ENCODE measurements at regions not wholly inside any gene's neighbourhood (a gene's known extent, or its start where the extent isn't known, plus 50 kb on each side); places are given as distances from the start of the nearest gene placed in this dataset.

- no peak for DNase-seq
- H3K36me3 ChIP-seq: no peaks in the 10 kb centered on the region
- H3K4me1 ChIP-seq: no peaks in the 10 kb centered on the region
- TF ChIP-seq POLR2A (IDR thresholded peaks at IDR 0.05) (no peak), CTCF (IDR thresholded peaks at IDR 0.05) (no peak), EP300 (IDR thresholded peaks at IDR 0.05) (no peak), POLR2AphosphoS5 (IDR thresholded peaks at IDR 0.05) (no peak)
- peaks cover 0 to 3% (median 0%) of the 10 kb centered on the region in 4 donors for H3K9me3 ChIP-seq
- intact Hi-C loops (cut with DNase I): no loop called here
- WGBS, 2 donors: 65 to 67% methylated on average over 1 of the region's 1 CpG
- H3K27ac ChIP-seq: no peak overlapping the region
- no peaks in the 10 kb centered on the region for H3K27me3 ChIP-seq
- H3K4me3 ChIP-seq: no peak overlapping the region
Measured at GRCh38 chr6:14951704-14952103, 294.2 kb upstream of the JARID2 start.

- intact Hi-C loops (cut with DNase I): no loop called here
- no peak for DNase-seq
- H3K9me3 ChIP-seq: peaks cover 0 to 3% (median 0%) of the 10 kb centered on the region in 4 donors
- no peaks in the 10 kb centered on the region for H3K36me3 ChIP-seq
- H3K4me3 ChIP-seq: no peak overlapping the region
- TF ChIP-seq POLR2A (IDR thresholded peaks at IDR 0.05) (no peak), POLR2AphosphoS5 (IDR thresholded peaks at IDR 0.05) (no peak), CTCF (IDR thresholded peaks at IDR 0.05) (no peak), EP300 (IDR thresholded peaks at IDR 0.05) (no peak)
- 87 to 93% methylated on average over 6 of the region's 6 CpGs for WGBS, 2 donors
- H3K4me1 ChIP-seq: no peaks in the 10 kb centered on the region
- no peaks in the 10 kb centered on the region for H3K27me3 ChIP-seq
- no peak overlapping the region for H3K27ac ChIP-seq
Measured at GRCh38 chr6:14953836-14954235, 292.0 kb upstream of the JARID2 start.

DNA sequence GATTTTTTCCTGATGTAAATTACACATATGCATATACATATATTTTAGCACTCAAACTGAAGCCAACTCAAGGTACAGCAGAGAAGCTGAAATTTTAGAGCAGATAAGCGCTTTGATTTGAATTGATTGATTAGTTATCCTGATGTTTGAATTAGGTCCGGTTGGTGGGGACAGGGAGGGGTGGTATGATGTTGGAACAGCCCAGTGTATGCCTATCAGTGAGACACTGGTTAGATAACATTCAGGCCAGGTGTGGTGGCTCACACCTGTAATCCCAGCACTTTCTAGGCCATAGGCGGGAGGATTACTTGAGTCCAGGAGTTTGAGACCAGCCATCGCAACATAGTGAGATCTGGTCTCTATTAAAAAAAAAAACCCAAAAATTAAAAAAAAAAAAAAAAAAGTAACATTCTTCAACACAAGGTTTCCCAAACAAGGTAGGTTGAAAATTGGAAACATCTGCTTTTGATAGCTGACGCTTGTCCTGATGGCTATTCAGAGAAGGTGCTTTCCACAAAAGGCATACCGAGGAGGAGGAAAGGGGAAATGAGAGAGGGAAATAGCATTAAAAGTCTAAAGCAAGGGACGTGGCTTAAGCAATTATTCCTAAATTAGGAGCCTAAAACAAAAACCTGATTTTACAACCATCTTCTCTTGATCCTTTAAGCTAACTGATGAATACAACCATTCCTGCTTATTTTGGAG, 288.4 kb upstream of the JARID2 start:
- intact Hi-C loops (cut with DNase I): no loop called here
- WGBS, 2 donors: 75 to 86% methylated on average over 7 of the region's 7 CpGs
- TF ChIP-seq POLR2AphosphoS5 (IDR thresholded peaks at IDR 0.05) (no peak), EP300 (IDR thresholded peaks at IDR 0.05) (no peak), POLR2A (IDR thresholded peaks at IDR 0.05) (no peak), CTCF (IDR thresholded peaks at IDR 0.05) (no peak)
- H3K9me3 ChIP-seq: peaks cover 0 to 3% (median 0%) of the 10 kb centered on the region in 4 donors
- no peak overlapping the region for H3K4me3 ChIP-seq
- no peaks in the 10 kb centered on the region for H3K27me3 ChIP-seq
- DNase-seq: no peak
- no peak overlapping the region for H3K27ac ChIP-seq
- no peaks in the 10 kb centered on the region for H3K4me1 ChIP-seq
- H3K36me3 ChIP-seq: no peaks in the 10 kb centered on the region

DNA sequence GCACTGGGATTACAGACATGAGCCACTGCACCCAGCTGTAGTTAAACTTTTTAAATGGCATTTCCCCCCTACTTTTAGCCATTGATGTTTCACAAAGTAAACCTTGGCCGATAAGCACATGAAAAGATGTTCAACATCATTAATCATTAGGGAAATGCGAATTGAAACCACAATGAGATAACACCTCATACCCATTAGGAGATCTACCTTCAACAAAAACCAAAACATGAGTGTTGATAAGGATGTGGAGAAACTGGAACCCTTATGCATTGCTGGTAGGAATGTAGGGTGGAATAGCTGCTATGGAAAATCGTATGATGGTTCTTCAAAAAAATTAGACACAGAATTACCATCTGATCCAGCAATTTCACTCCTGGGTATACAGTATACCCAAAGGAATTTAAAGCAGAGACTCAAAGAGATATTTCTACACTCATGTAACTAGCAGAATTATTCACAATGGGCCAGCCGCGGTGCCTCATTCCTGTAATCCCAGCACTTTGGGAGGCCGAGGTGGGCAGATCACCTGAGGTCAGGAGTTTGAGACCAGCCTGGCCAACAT, 286.5 kb upstream of the JARID2 start:
- H3K4me3 ChIP-seq: no peak overlapping the region
- no peaks in the 10 kb centered on the region for H3K27me3 ChIP-seq
- no peak overlapping the region for H3K27ac ChIP-seq
- intact Hi-C loops (cut with DNase I): no loop called here
- WGBS, 2 donors: 79 to 93% methylated on average over 6 of the region's 6 CpGs
- peaks cover 0 to 3% (median 0%) of the 10 kb centered on the region in 4 donors for H3K9me3 ChIP-seq
- DNase-seq: no peak
- no peak for TF ChIP-seq EP300 (IDR thresholded peaks at IDR 0.05)
- TF ChIP-seq CTCF (IDR thresholded peaks at IDR 0.05): no peak
- no peak for TF ChIP-seq POLR2AphosphoS5 (IDR thresholded peaks at IDR 0.05)
- TF ChIP-seq POLR2A (IDR thresholded peaks at IDR 0.05): no peak
- no peaks in the 10 kb centered on the region for H3K4me1 ChIP-seq
- H3K36me3 ChIP-seq: no peaks in the 10 kb centered on the region

Measured in sigmoid colon (tissue), 6 donors.